HG02798 (cell line): ENCODE measurements at regions not wholly inside any gene's neighbourhood (a gene's known extent, or its start where the extent isn't known, plus 50 kb on each side); places are given as distances from the start of the nearest gene placed in this dataset.
"Not testable (repeated sequence)": the region's sequence is repeated elsewhere in the genome, so short reads cannot be mapped to it uniquely, and the experiment has no call there.

Source experiments
- ATAC-seq: cut with Tn5 transposase; IDR thresholded peaks from one replicate; pipeline ENCODE4 v1.9.1; 2021; ENCODE audit warnings: mild to moderate bottlenecking; ENCODE audit not compliant: unreplicated experiment, poor library complexity

GRCh38 chr5:143641549-143642355, 170.2 kb upstream of the HMHB1 start:
- ATAC-seq: peak; percentile 70

GRCh38 chr5:143638654-143639053, 173.3 kb upstream of the HMHB1 start:
- no peak for ATAC-seq

GRCh38 chr5:143636931-143637528, 174.9 kb upstream of the HMHB1 start:
- ATAC-seq: no peak

GRCh38 chr5:143635888-143636287, 176.1 kb upstream of the HMHB1 start:
- no peak for ATAC-seq

GRCh38 chr5:143635146-143635752, 176.7 kb upstream of the HMHB1 start:
- no peak for ATAC-seq

- no peak for ATAC-seq
Measured at GRCh38 chr5:143634689-143635088, 177.3 kb upstream of the HMHB1 start.

- ATAC-seq: no peak
Measured at GRCh38 chr5:143629871-143630659, 181.9 kb upstream of the HMHB1 start.

- not testable (repeated sequence) for ATAC-seq
Measured at GRCh38 chr5:143625048-143625447, 186.9 kb upstream of the HMHB1 start.

GRCh38 chr5:143624465-143624864, 187.5 kb upstream of the HMHB1 start:
- ATAC-seq: no peak

- no peak for ATAC-seq
Measured at GRCh38 chr5:143619040-143619439, 192.9 kb upstream of the HMHB1 start.

GRCh38 chr5:143618141-143618540, 193.8 kb upstream of the HMHB1 start:
- ATAC-seq: no peak

GRCh38 chr5:143614831-143615230, 197.1 kb upstream of the HMHB1 start:
- ATAC-seq: no peak

GRCh38 chr5:143613329-143613728, 198.6 kb upstream of the HMHB1 start:
- ATAC-seq: no peak

GRCh38 chr5:143610946-143611345, 201.0 kb upstream of the HMHB1 start:
- ATAC-seq: no peak

- peak; percentile 56 for ATAC-seq
Measured at GRCh38 chr5:143606043-143606752, 202.7 kb upstream of the NR3C1 start.

GRCh38 chr5:143605403-143606005, 202.0 kb upstream of the NR3C1 start:
- ATAC-seq: peak; percentile 66

- no peak for ATAC-seq
Measured at GRCh38 chr5:143601917-143602333, 198.4 kb upstream of the NR3C1 start.

GRCh38 chr5:143601357-143601756, 197.9 kb upstream of the NR3C1 start:
- no peak for ATAC-seq

GRCh38 chr5:143600396-143601075, 197.1 kb upstream of the NR3C1 start:
- no peak for ATAC-seq
